H9 (cell line): ENCODE measurements at regions not wholly inside any gene's neighbourhood (a gene's known extent, or its start where the extent isn't known, plus 50 kb on each side); places are given as distances from the start of the nearest gene placed in this dataset.

ENCODE experiments used
- DNase-seq: peaks from one replicate; pipeline ENCODE4 v3.0.0-alpha.2; 2017
- H2AFZ ChIP-seq: one replicate; pipeline ENCODE4 v1.6.1; 2013; ENCODE audit warnings: mild to moderate bottlenecking, low read length, control low read depth, moderate library complexity
- H2AK5ac ChIP-seq: 2 replicates; pipeline ENCODE4 v1.6.1; 2013; ENCODE audit warnings: low read length, control low read depth, mixed read lengths; ENCODE audit not compliant: insufficient read length
- H2BK120ac ChIP-seq: one replicate; pipeline ENCODE4 v1.6.1; 2013; ENCODE audit warnings: low read depth, mild to moderate bottlenecking, low read length, control low read depth, inconsistent platforms; ENCODE audit not compliant: poor library complexity, severe bottlenecking
- H2BK12ac ChIP-seq: 2 replicates; pipeline ENCODE4 v1.6.1; 2013; ENCODE audit warnings: low read length, control low read depth, mixed read lengths, low read depth; ENCODE audit not compliant: insufficient read length
- H2BK15ac ChIP-seq: 2 replicates; pipeline ENCODE4 v1.6.1; 2013; ENCODE audit warnings: low read depth, low read length, control low read depth
- H2BK20ac ChIP-seq: one replicate; pipeline ENCODE4 v1.6.1; 2013; ENCODE audit warnings: low read depth, mild to moderate bottlenecking, low read length, control low read depth, inconsistent platforms; ENCODE audit not compliant: poor library complexity, severe bottlenecking
- H2BK5ac ChIP-seq: 2 replicates; pipeline ENCODE4 v1.6.1; 2013; ENCODE audit warnings: low read length, control low read depth, mixed read lengths; ENCODE audit not compliant: insufficient read length
- H3K14ac ChIP-seq: 2 replicates; pipeline ENCODE4 v1.6.1; 2013; ENCODE audit warnings: low read length, control low read depth; ENCODE audit not compliant: insufficient read depth
- H3K18ac ChIP-seq: 2 replicates; pipeline ENCODE4 v1.6.1; 2013; ENCODE audit warnings: low read depth, mild to moderate bottlenecking, mixed read lengths, low read length, control low read depth; ENCODE audit not compliant: insufficient read length
- H3K23ac ChIP-seq: 2 replicates; pipeline ENCODE4 v1.6.1; 2013; ENCODE audit warnings: low read length, control low read depth, mixed read lengths, low read depth; ENCODE audit not compliant: insufficient read length
- H3K23me2 ChIP-seq: 2 replicates; pipeline ENCODE4 v1.6.1; 2013; ENCODE audit warnings: low read depth, mild to moderate bottlenecking, mixed read lengths, low read length, control low read depth; ENCODE audit not compliant: insufficient read length, poor library complexity, severe bottlenecking
- H3K27ac ChIP-seq: 2 replicates; pipeline ENCODE4 v1.5.1; 2013; ENCODE audit warnings: low read length, control low read depth, mixed read lengths, low read depth; ENCODE audit not compliant: insufficient read length
- H3K27me3 ChIP-seq: 2 replicates; pipeline ENCODE4 v1.6.1; 2013; ENCODE audit warnings: low read length, control low read depth, inconsistent platforms; ENCODE audit not compliant: insufficient read depth
- H3K4ac ChIP-seq: 2 replicates; pipeline ENCODE4 v1.6.1; 2013; ENCODE audit warnings: low read depth, mild to moderate bottlenecking, control low read depth, inconsistent platforms, low read length, moderate library complexity
- H3K4me1 ChIP-seq: 2 replicates; pipeline ENCODE4 v1.6.1; 2013; ENCODE audit warnings: low read length, control low read depth, inconsistent platforms; ENCODE audit not compliant: insufficient read depth
- H3K4me2 ChIP-seq: 2 replicates; pipeline ENCODE4 v1.6.1; 2013; ENCODE audit warnings: low read length, control low read depth, mixed read lengths; ENCODE audit not compliant: insufficient read length, insufficient read depth
- H3K56ac ChIP-seq: 2 replicates; pipeline ENCODE4 v1.6.1; 2013; ENCODE audit warnings: low read depth, mild to moderate bottlenecking, mixed read lengths, low read length, control low read depth; ENCODE audit not compliant: insufficient read length
- H3K79me1 ChIP-seq: 2 replicates; pipeline ENCODE4 v1.6.1; 2013; ENCODE audit warnings: low read depth, mild to moderate bottlenecking, moderate library complexity, low read length, control low read depth, inconsistent platforms; ENCODE audit not compliant: insufficient read depth, poor library complexity, severe bottlenecking
- H3K79me2 ChIP-seq: 2 replicates; pipeline ENCODE4 v1.6.1; 2013; ENCODE audit warnings: low read length, control low read depth, inconsistent platforms; ENCODE audit not compliant: insufficient read depth
- H3K9ac ChIP-seq: 2 replicates; pipeline ENCODE4 v1.6.1; 2013; ENCODE audit warnings: low read length, control low read depth, mixed read lengths; ENCODE audit not compliant: insufficient read length; ENCODE audit errors: extremely low read depth
- H3K9me3 ChIP-seq: one replicate; pipeline ENCODE4 v1.6.1; 2013; ENCODE audit warnings: low read depth, low read length, inconsistent platforms; ENCODE audit not compliant: control insufficient read depth
- H3T11ph ChIP-seq: one replicate; pipeline ENCODE4 v1.6.1; 2013; ENCODE audit warnings: mild to moderate bottlenecking, low read length, control low read depth, inconsistent platforms
- H4K20me1 ChIP-seq: one replicate; pipeline ENCODE4 v1.6.1; 2013; ENCODE audit not compliant: control insufficient read depth, insufficient read length, insufficient read depth
- H4K5ac ChIP-seq: 2 replicates; pipeline ENCODE4 v1.6.1; 2013; ENCODE audit warnings: low read depth, mild to moderate bottlenecking, mixed read lengths, low read length, control low read depth; ENCODE audit not compliant: insufficient read length
- H4K8ac ChIP-seq: replicated peaks from 2 replicates; pipeline ENCODE4 v1.6.1; 2013; ENCODE audit warnings: low read length, control low read depth, mixed read lengths, low read depth; ENCODE audit not compliant: insufficient read length
- H4K91ac ChIP-seq: 2 replicates; pipeline ENCODE4 v1.6.1; 2013; ENCODE audit warnings: low read depth, mild to moderate bottlenecking, moderate library complexity, mixed read lengths, low read length, control low read depth; ENCODE audit not compliant: insufficient read length
- H3K27ac Mint-ChIP-seq, 3 experiments: 2 replicates in 2 of 3; 3 replicates in 1 of 3; pipeline ENCODE4 v1.8.0; 2020 to 2021; ENCODE audit warnings: mixed read lengths in 3 of 3, mild to moderate bottlenecking in 1 of 3, moderate library complexity in 1 of 3
- H3K27me3 Mint-ChIP-seq: 2 replicates; pipeline ENCODE4 v1.8.0; 2021; ENCODE audit warnings: low read depth, mild to moderate bottlenecking, moderate library complexity, mixed read lengths
- H3K36me3 Mint-ChIP-seq, 3 experiments: 2 replicates in 2 of 3; 3 replicates in 1 of 3; pipeline ENCODE4 v1.8.0; 2020 to 2021; ENCODE audit warnings: low read depth in 3 of 3, mixed read lengths in 3 of 3; ENCODE audit not compliant: insufficient read depth in 1 of 3
- H3K4me1 Mint-ChIP-seq, 2 experiments: 2 replicates each; pipeline ENCODE4 v1.8.0; 2020; ENCODE audit warnings: mixed read lengths in 2 of 2
- H3K4me3 Mint-ChIP-seq, 2 experiments: 2 replicates in 1 of 2; 3 replicates in 1 of 2; pipeline ENCODE4 v1.8.0; 2020 to 2021; ENCODE audit warnings: mild to moderate bottlenecking in 2 of 2, mixed read lengths in 2 of 2, moderate library complexity in 1 of 2
- H3K9me3 Mint-ChIP-seq, 2 experiments: 2 replicates in 1 of 2; 3 replicates in 1 of 2; pipeline ENCODE4 v1.8.0; 2020; ENCODE audit warnings: mild to moderate bottlenecking in 2 of 2, mixed read lengths in 2 of 2, moderate library complexity in 1 of 2
- CTCF ChIP-seq: fragments of 200-600 bp; sonication (generic); conservative IDR thresholded peaks from 3 replicates; pipeline ENCODE4 v1.8.0; 2021; ENCODE audit warnings: antibody characterized with exemption, mild to moderate bottlenecking
- WGBS: extraction: QIAGEN DNeasy Blood & Tissue Kit; methylation state at CpG from one replicate; pipeline ENCODE4 v1.1.7; 2013; ENCODE audit warnings: missing lambda C conversion rate, low lambda C conversion rate, mixed read lengths; ENCODE audit not compliant: insufficient read length; ENCODE audit errors: extremely low coverage; 5-methylcytosine and 5-hydroxymethylcytosine counted together

- no CpG with 5 or more reads among the region's 4 CpGs for WGBS
- H3K4ac ChIP-seq, result no peak overlapping the region
- no peak overlapping the region for H3K56ac ChIP-seq
- Mint-ChIP-seq H3K9me3 (peaks cover 19% of the 10 kb centered on the region in 2 experiments), H3K27me3 (peaks cover 4% of the 10 kb centered on the region; the same call in 1 of the 2 replicates), H3K4me3 (no peak overlapping the region), H3K4me1 (peaks cover 2 to 8% of the 10 kb centered on the region in 2 experiments; a peak in 2 of 4 replicates), H3K36me3 (peaks cover 6 to 26% (median 7%) of the 10 kb centered on the region in 3 experiments; a peak in 5 of 7 replicates), H3K27ac (no peak overlapping the region)
- no peaks in the 10 kb centered on the region for H3K27me3 ChIP-seq
- H3K23ac ChIP-seq, result no peak overlapping the region
- H2BK12ac ChIP-seq, result no peak overlapping the region
- H4K91ac ChIP-seq, result no peak overlapping the region
- no peak overlapping the region for H2BK120ac ChIP-seq
- no peak overlapping the region for H3K9ac ChIP-seq
- no peaks in the 10 kb centered on the region for H3K9me3 ChIP-seq
- no peak for TF ChIP-seq CTCF
- no peak overlapping the region for H2BK5ac ChIP-seq
- H3K4me2 ChIP-seq, result no peak overlapping the region
- no peak overlapping the region for H2AK5ac ChIP-seq
- no peak overlapping the region for H3K14ac ChIP-seq
- no peaks in the 10 kb centered on the region for H3K79me1 ChIP-seq
- H4K5ac ChIP-seq, result no peak overlapping the region
- no peak overlapping the region for H3T11ph ChIP-seq
- DNase-seq, result no peak
- no peaks in the 10 kb centered on the region for H3K23me2 ChIP-seq
- no peaks in the 10 kb centered on the region for H4K20me1 ChIP-seq
- no peak overlapping the region for H2AFZ ChIP-seq
- H3K18ac ChIP-seq, result no peak overlapping the region
- no peaks in the 10 kb centered on the region for H3K4me1 ChIP-seq
- no peak overlapping the region for H4K8ac ChIP-seq
- H2BK15ac ChIP-seq, result no peak overlapping the region
- no peak overlapping the region for H3K27ac ChIP-seq
- H3K79me2 ChIP-seq, result no peaks in the 10 kb centered on the region
- H2BK20ac ChIP-seq, result no peak overlapping the region
Measured at GRCh38 chr19:31436121-31436776, 87.0 kb upstream of the TSHZ3 start.
